ENCODE measurements at regions not wholly inside any gene's neighbourhood (a gene's known extent, or its start where the extent isn't known, plus 50 kb on each side); places are given as distances from the start of the nearest gene placed in this dataset.

GRCh38 chr4:11182586-11183355, 245.9 kb downstream of the HS3ST1 start:
- no peak overlapping the region for H3K9ac ChIP-seq (ENCODE audit: low read length)
- ChIA-PET RAD21 (ENCODE audit: low non-redundant PET in 1 of 2, low total read pairs in 2 of 2, uncharacterized antibody in 2 of 2, unreplicated experiment in 2 of 2) (no interaction called here), CTCF (no interaction called here), POLR2A (no interaction called here)
- H3K27me3 ChIP-seq (ENCODE audit: insufficient read depth, low read length), result no peaks in the 10 kb centered on the region
- no TSS peak for BruUV-seq (replicated peaks)
- H3K4me2 ChIP-seq (ENCODE audit: low read length), result no peak overlapping the region
- ATAC-seq (no peak), DNase-seq (ENCODE audit: low read depth, low spot score) (no peak)
- H3K4me1 ChIP-seq (ENCODE audit: control insufficient read depth in 1 of 2, insufficient read depth in 2 of 2, low read length in 2 of 2), result no peaks in the 10 kb centered on the region
- H3K27ac ChIP-seq (ENCODE audit: low read depth, low read length), result no peak overlapping the region
- intact Hi-C loops (cut with micrococcal nuclease), result no loop called here
- H3K4me3 ChIP-seq (replicated peaks in 1 of 2; ENCODE audit: low read depth in 1 of 2, low read length in 2 of 2), result no peak overlapping the region
- H3K9me3 ChIP-seq (ENCODE audit: control insufficient read depth in 1 of 2, insufficient read depth in 1 of 2, low read depth in 1 of 2, low read length in 2 of 2), result no peaks in the 10 kb centered on the region
- H2AFZ ChIP-seq (ENCODE audit: low read depth, low read length, poor library complexity, severe bottlenecking), result no peak overlapping the region
- TF ChIP-seq EZH2phosphoT487 (IDR thresholded peaks at IDR 0.05; ENCODE audit: borderline replicate concordance), result no peak
- TF ChIP-seq EZH2 (IDR thresholded peaks at IDR 0.05), result no peak
- TF ChIP-seq ZFX (IDR thresholded peaks at IDR 0.05), result no peak
- TF ChIP-seq ZBTB33 (IDR thresholded peaks at IDR 0.05; ENCODE audit: extremely low read depth, insufficient replicate concordance, low read length), result no peak
- no peak for TF ChIP-seq CEBPB (IDR thresholded peaks at IDR 0.05; ENCODE audit: low read depth)
- TF ChIP-seq ATF3 (IDR thresholded peaks at IDR 0.05), result no peak
- no peak for TF ChIP-seq ZNF274 (IDR thresholded peaks at IDR 0.05; ENCODE audit: low read depth, low read length)
- no peak for TF ChIP-seq EGR1 (IDR thresholded peaks at IDR 0.05; ENCODE audit: low read depth)
- no peak for TF ChIP-seq SP1 (IDR thresholded peaks at IDR 0.05; ENCODE audit: low read depth)
- TF ChIP-seq SRF (IDR thresholded peaks at IDR 0.05; ENCODE audit: low read depth), result no peak
- TF ChIP-seq ELF1 (IDR thresholded peaks at IDR 0.05; ENCODE audit: borderline replicate concordance, low read depth), result no peak
- TF ChIP-seq REST (IDR thresholded peaks at IDR 0.05; ENCODE audit: low read depth), result no peak
- TF ChIP-seq POLR2AphosphoS5 (IDR thresholded peaks at IDR 0.05; ENCODE audit: low read depth, low read length), result no peak
- TF ChIP-seq FOSL1 (IDR thresholded peaks at IDR 0.05; ENCODE audit: low read depth), result no peak
- TF ChIP-seq SIN3A (IDR thresholded peaks at IDR 0.05; ENCODE audit: low read depth), result no peak
- no peak for TF ChIP-seq CTCF (IDR thresholded peaks at IDR 0.05 in 2 of 3, conservative IDR thresholded peaks at IDR 0.05 in 1 of 3; ENCODE audit: borderline replicate concordance in 1 of 3, insufficient read depth in 1 of 3, low read depth in 2 of 3, low read length in 2 of 3)
- no peak for TF ChIP-seq RAD21 (IDR thresholded peaks at IDR 0.05; ENCODE audit: low read depth)
- no peak for TF ChIP-seq POLR2A (IDR thresholded peaks at IDR 0.05; ENCODE audit: borderline replicate concordance, extremely low read depth, insufficient read depth, insufficient read length)
- H3K9me2 ChIP-seq (ENCODE audit: insufficient read depth), result no peaks in the 10 kb centered on the region
- no peaks in the 10 kb centered on the region for H4K20me1 ChIP-seq (ENCODE audit: insufficient read depth)
- no peaks in the 10 kb centered on the region for H3K36me3 ChIP-seq (ENCODE audit: control insufficient read depth in 1 of 2, insufficient read depth in 2 of 2, low read length in 2 of 2)
- no peaks in the 10 kb centered on the region for H3K79me2 ChIP-seq (ENCODE audit: insufficient read depth, low read length)
